CD14-positive monocyte (primary cell): ENCODE measurements at regions not wholly inside any gene's neighbourhood (a gene's known extent, or its start where the extent isn't known, plus 50 kb on each side); places are given as distances from the start of the nearest gene placed in this dataset.

Experiments used
- DNase-seq, 3 donors: peaks; one replicate each; pipeline ENCODE4 v3.0.0-alpha.2; 2011 to 2022
- H2AFZ ChIP-seq: 2 replicates; pipeline ENCODE4 v1.6.0; 2012; ENCODE audit warnings: mild to moderate bottlenecking, low read depth, low read length, inconsistent platforms; ENCODE audit not compliant: insufficient read depth, poor library complexity, severe bottlenecking
- H3K27ac ChIP-seq, 2 donors: 1 replicate in 1 of 2; 2 replicates in 1 of 2; pipeline ENCODE4 v1.5.1; 2012 to 2013; ENCODE audit warnings: low read length in 2 of 2, control low read depth in 1 of 2, inconsistent platforms in 1 of 2, low read depth in 1 of 2, mild to moderate bottlenecking in 1 of 2
- H3K27me3 ChIP-seq, 2 donors: one replicate each; pipeline versions ENCODE4 v1.6.0 to v1.6.1; 2011 to 2013; ENCODE audit warnings: low read length in 2 of 2; ENCODE audit not compliant: control insufficient read depth in 2 of 2, insufficient read depth in 2 of 2
- H3K36me3 ChIP-seq, 2 donors: replicated peaks in 1 of 2; 1 replicate in 1 of 2; 2 replicates in 1 of 2; pipeline versions ENCODE4 v1.5.1 to v1.6.1; 2012 to 2013; ENCODE audit warnings: low read length in 2 of 2, control low read depth in 1 of 2, inconsistent platforms in 1 of 2, mild to moderate bottlenecking in 1 of 2; ENCODE audit not compliant: insufficient read depth in 2 of 2, control insufficient read depth in 1 of 2
- H3K4me1 ChIP-seq, 2 donors: 1 replicate in 1 of 2; 2 replicates in 1 of 2; pipeline versions ENCODE4 v1.5.1 to v1.6.1; 2012 to 2013; ENCODE audit warnings: low read length in 2 of 2, control low read depth in 1 of 2, inconsistent platforms in 1 of 2, mild to moderate bottlenecking in 1 of 2, moderate library complexity in 1 of 2; ENCODE audit not compliant: insufficient read depth in 2 of 2, control insufficient read depth in 1 of 2
- H3K4me2 ChIP-seq: replicated peaks from 2 replicates; pipeline ENCODE3; 2012; ENCODE audit warnings: low read length, moderate library complexity, mild to moderate bottlenecking; ENCODE audit not compliant: poor library complexity, severe bottlenecking; ENCODE audit errors: extremely low read depth
- H3K4me3 ChIP-seq, 3 experiments: fragments of 200-600 bp in 1 of 3; sonication (generic) in 1 of 3; replicated peaks in 1 of 3; 1 replicate in 2 of 3; 2 replicates in 1 of 3; pipeline ENCODE4 v1.5.1; 2011 to 2013; ENCODE audit warnings: low read length in 3 of 3, mild to moderate bottlenecking in 3 of 3, control low read depth in 2 of 3, low read depth in 2 of 3, inconsistent platforms in 1 of 3, moderate library complexity in 1 of 3
- H3K79me2 ChIP-seq: 2 replicates; pipeline ENCODE4 v1.6.0; 2012; ENCODE audit warnings: mild to moderate bottlenecking, control low read depth, inconsistent platforms, low read length, moderate library complexity; ENCODE audit not compliant: insufficient read depth
- H3K9ac ChIP-seq: 2 replicates; pipeline ENCODE4 v1.6.0; 2017; ENCODE audit warnings: low read length, mild to moderate bottlenecking; ENCODE audit not compliant: insufficient read depth, poor library complexity, severe bottlenecking
- H3K9me3 ChIP-seq, 2 donors: replicated peaks in 1 of 2; 1 replicate in 1 of 2; 2 replicates in 1 of 2; pipeline versions ENCODE4 v1.5.1 to v1.6.1; 2012 to 2013; ENCODE audit warnings: low read length in 2 of 2, control low read depth in 1 of 2; ENCODE audit not compliant: control insufficient read depth in 1 of 2, insufficient read depth in 1 of 2
- H4K20me1 ChIP-seq: 2 replicates; pipeline ENCODE4 v1.6.0; 2012; ENCODE audit warnings: mild to moderate bottlenecking, low read length, control low read depth, moderate library complexity; ENCODE audit not compliant: insufficient read depth
- H3K27ac Mint-ChIP-seq, 7 donors: one replicate each; pipeline ENCODE4 v1.8.0; 2020; ENCODE audit warnings: mild to moderate bottlenecking in 7 of 7, mixed read lengths in 7 of 7, moderate library complexity in 6 of 7, inconsistent platforms in 2 of 7
- H3K27me3 Mint-ChIP-seq, 3 donors: one replicate each; pipeline ENCODE4 v1.8.0; 2021 to 2022; ENCODE audit warnings: low read depth in 3 of 3, mild to moderate bottlenecking in 3 of 3, mixed read lengths in 3 of 3, moderate library complexity in 3 of 3, inconsistent platforms in 1 of 3
- H3K36me3 Mint-ChIP-seq, 2 donors: one replicate each; pipeline ENCODE4 v1.8.0; 2020; ENCODE audit warnings: mixed read lengths in 2 of 2, inconsistent platforms in 1 of 2, mild to moderate bottlenecking in 1 of 2
- H3K4me1 Mint-ChIP-seq: one replicate; pipeline ENCODE4 v1.8.0; 2020; ENCODE audit warnings: mild to moderate bottlenecking, mixed read lengths
- H3K4me3 Mint-ChIP-seq, 2 donors: one replicate each; pipeline ENCODE4 v1.8.0; 2020; ENCODE audit warnings: mild to moderate bottlenecking in 2 of 2, mixed read lengths in 2 of 2, moderate library complexity in 1 of 2
- H3K9me3 Mint-ChIP-seq, 7 donors: one replicate each; pipeline ENCODE4 v1.8.0; 2020 to 2022; ENCODE audit warnings: mixed read lengths in 7 of 7, mild to moderate bottlenecking in 6 of 7, moderate library complexity in 6 of 7, inconsistent platforms in 2 of 7
- WGBS: methylation state at CpG from one replicate; pipeline ENCODE4 v1.1.5; 2013; ENCODE audit warnings: missing lambda C conversion rate; ENCODE audit not compliant: insufficient coverage; 5-methylcytosine and 5-hydroxymethylcytosine counted together
- intact Hi-C, 2 donors: fragments of 100-400 bp; cut with micrococcal nuclease; formaldehyde crosslinking; loops; one replicate each; pipeline versions ENCODE4 v1.15.0 to v1.15.1; 2023
- TF ChIP-seq, protein P1 (sequence below): fragments of 200-600 bp; IDR thresholded peaks from one replicate; pipeline ENCODE4 v1.8.0; 2022; ENCODE audit warnings: antibody characterized with exemption, mild to moderate bottlenecking

GRCh38 chr5:12294151-12294550 is 389.9 kb upstream of the CTNND2 start:
- H3K4me2 ChIP-seq, result no peak overlapping the region
- no peaks in the 10 kb centered on the region for H4K20me1 ChIP-seq
- no peak for DNase-seq
- H3K4me1 ChIP-seq, result no peaks in the 10 kb centered on the region
- peaks cover 0 to under 1% of the 10 kb centered on the region in 2 donors for H3K9me3 ChIP-seq
- peaks cover 0 to 2% (median 0%) of the 10 kb centered on the region in 7 donors for H3K9me3 Mint-ChIP-seq
- no peaks in the 10 kb centered on the region for H3K36me3 Mint-ChIP-seq
- WGBS, result 100% methylated on average over 1 of the region's 4 CpGs
- H3K27ac ChIP-seq, result no peak overlapping the region
- H3K4me1 Mint-ChIP-seq, result no peaks in the 10 kb centered on the region
- H3K79me2 ChIP-seq, result no peaks in the 10 kb centered on the region
- no peak overlapping the region for H3K9ac ChIP-seq
- H3K27me3 ChIP-seq, result no peaks in the 10 kb centered on the region
- H3K36me3 ChIP-seq, result no peaks in the 10 kb centered on the region
- H2AFZ ChIP-seq, result no peak overlapping the region
- H3K27me3 Mint-ChIP-seq, result no peaks in the 10 kb centered on the region
- TF ChIP-seq, protein P1, sequence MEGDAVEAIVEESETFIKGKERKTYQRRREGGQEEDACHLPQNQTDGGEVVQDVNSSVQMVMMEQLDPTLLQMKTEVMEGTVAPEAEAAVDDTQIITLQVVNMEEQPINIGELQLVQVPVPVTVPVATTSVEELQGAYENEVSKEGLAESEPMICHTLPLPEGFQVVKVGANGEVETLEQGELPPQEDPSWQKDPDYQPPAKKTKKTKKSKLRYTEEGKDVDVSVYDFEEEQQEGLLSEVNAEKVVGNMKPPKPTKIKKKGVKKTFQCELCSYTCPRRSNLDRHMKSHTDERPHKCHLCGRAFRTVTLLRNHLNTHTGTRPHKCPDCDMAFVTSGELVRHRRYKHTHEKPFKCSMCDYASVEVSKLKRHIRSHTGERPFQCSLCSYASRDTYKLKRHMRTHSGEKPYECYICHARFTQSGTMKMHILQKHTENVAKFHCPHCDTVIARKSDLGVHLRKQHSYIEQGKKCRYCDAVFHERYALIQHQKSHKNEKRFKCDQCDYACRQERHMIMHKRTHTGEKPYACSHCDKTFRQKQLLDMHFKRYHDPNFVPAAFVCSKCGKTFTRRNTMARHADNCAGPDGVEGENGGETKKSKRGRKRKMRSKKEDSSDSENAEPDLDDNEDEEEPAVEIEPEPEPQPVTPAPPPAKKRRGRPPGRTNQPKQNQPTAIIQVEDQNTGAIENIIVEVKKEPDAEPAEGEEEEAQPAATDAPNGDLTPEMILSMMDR, result no peak
- intact Hi-C loops, result no loop called here
- H3K27ac Mint-ChIP-seq, result no peak overlapping the region
- H3K4me3 Mint-ChIP-seq, result no peak overlapping the region
- H3K4me3 ChIP-seq, result no peak overlapping the region

DNA sequence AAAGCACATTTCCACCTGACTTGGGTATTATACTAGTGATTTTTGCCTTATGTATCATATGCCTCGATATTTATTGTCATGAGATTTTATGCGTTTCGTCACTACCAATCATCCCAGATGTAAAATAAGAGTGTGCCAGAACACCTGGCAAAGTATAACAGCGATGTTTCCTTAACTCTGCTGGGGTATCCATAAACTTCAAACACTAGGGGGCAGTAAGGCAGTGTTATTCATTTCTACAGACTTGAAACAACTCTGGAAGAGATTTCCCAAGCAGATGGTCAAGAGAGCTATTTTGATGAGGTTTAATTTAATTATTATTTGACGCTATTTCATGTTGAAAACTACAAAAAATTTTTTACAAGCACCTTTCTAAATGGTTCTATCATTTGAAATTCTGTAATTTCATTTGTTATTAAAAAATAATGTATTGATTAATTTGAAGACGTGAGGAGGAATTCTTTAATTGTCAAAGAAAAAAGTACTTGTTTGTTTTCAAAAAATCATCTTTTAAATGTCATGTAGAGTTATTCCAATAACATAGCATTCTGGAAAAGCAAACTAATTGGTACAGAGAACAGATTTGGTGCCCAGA is 388.5 kb upstream of the CTNND2 start:
- TF ChIP-seq, protein P1, result no peak
- Histone ChIP-seq H3K79me2 (no peaks in the 10 kb centered on the region), H3K4me1 (no peaks in the 10 kb centered on the region), H3K9ac (no peak overlapping the region), H3K36me3 (no peaks in the 10 kb centered on the region), H4K20me1 (no peaks in the 10 kb centered on the region), H2AFZ (no peak overlapping the region), H3K4me3 (no peak overlapping the region), H3K27me3 (no peaks in the 10 kb centered on the region), H3K9me3 (no peaks in the 10 kb centered on the region), H3K27ac (no peak overlapping the region), H3K4me2 (no peak overlapping the region)
- no peaks in the 10 kb centered on the region for H3K27me3 Mint-ChIP-seq
- WGBS, result 60% methylated on average over 2 of the region's 6 CpGs
- H3K4me1 Mint-ChIP-seq, result no peaks in the 10 kb centered on the region
- H3K4me3 Mint-ChIP-seq, result no peak overlapping the region
- no peak for DNase-seq
- H3K36me3 Mint-ChIP-seq, result no peaks in the 10 kb centered on the region
- H3K27ac Mint-ChIP-seq, result no peak overlapping the region
- H3K9me3 Mint-ChIP-seq, result peaks cover 0 to 2% (median 0%) of the 10 kb centered on the region in 7 donors
- intact Hi-C loops, result no loop called here
